T-helper 17 cell (primary cell): ENCODE measurements at regions not wholly inside any gene's neighbourhood (a gene's known extent, or its start where the extent isn't known, plus 50 kb on each side); places are given as distances from the start of the nearest gene placed in this dataset.

Source experiments
- ATAC-seq: fragments of 150-1000 bp; cut with Tn5 transposase; 2 replicates; pipeline ENCODE4 v1.10.0; 2021; ENCODE audit warnings: mild to moderate bottlenecking, moderate library complexity
- DNase-seq, 3 donors: peaks; one replicate each; pipeline versions ENCODE4 v3.0.0 to v3.0.0-alpha.2; 2020 to 2021
- H3K9me3 ChIP-seq: one replicate; pipeline ENCODE4 v1.7.0; 2013; ENCODE audit warnings: low read length, mild to moderate bottlenecking; ENCODE audit not compliant: control insufficient read depth, poor library complexity, severe bottlenecking
- H3K27ac Mint-ChIP-seq: one replicate; pipeline ENCODE4 v1.8.0; 2022; ENCODE audit warnings: mild to moderate bottlenecking, moderate library complexity, mixed read lengths
- H3K27me3 Mint-ChIP-seq: one replicate; pipeline ENCODE4 v1.8.0; 2022; ENCODE audit warnings: mixed read lengths
- H3K36me3 Mint-ChIP-seq: one replicate; pipeline ENCODE4 v1.8.0; 2022; ENCODE audit warnings: low read depth, mixed read lengths
- H3K4me1 Mint-ChIP-seq: one replicate; pipeline ENCODE4 v1.8.0; 2022; ENCODE audit warnings: mild to moderate bottlenecking, mixed read lengths
- H3K4me3 Mint-ChIP-seq: one replicate; pipeline ENCODE4 v1.8.0; 2022; ENCODE audit warnings: mild to moderate bottlenecking, moderate library complexity, mixed read lengths

DNA sequence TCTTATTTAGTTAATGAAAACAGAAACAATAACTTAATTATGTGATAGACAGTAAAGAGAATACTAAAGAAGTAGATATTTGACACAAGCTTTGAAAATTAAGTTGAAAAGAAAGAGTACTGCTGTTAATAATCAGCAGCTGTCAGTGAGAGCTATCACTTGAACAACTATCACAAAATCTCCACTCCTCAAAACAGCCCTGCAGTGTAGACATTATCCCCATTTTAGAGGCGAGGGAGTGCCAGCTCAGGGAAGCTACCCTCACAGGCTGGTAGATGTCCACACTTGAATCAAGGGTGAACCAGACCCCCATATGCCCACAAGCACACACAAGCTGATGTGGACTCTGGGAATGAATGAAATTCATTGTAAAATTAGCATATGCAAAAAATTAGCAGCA lies 248.8 kb downstream of the RHOU start:
- Mint-ChIP-seq H3K27ac (no peak overlapping the region), H3K27me3 (peaks cover 6% of the 10 kb centered on the region), H3K36me3 (peaks cover 5% of the 10 kb centered on the region), H3K4me3 (no peak overlapping the region), H3K4me1 (peaks cover 8% of the 10 kb centered on the region)
- ATAC-seq (no peak), DNase-seq (no peak)
- no peaks in the 10 kb centered on the region for H3K9me3 ChIP-seq

GRCh38 chr1:228984646-228985631 lies 249.7 kb downstream of the RHOU start:
- Mint-ChIP-seq H3K4me1 (peaks cover 6% of the 10 kb centered on the region), H3K4me3 (no peak overlapping the region), H3K27me3 (peaks cover 6% of the 10 kb centered on the region), H3K36me3 (peaks cover 2% of the 10 kb centered on the region), H3K27ac (peak overlapping the region; percentile 49)
- no peak for ATAC-seq
- DNase-seq: no peak
- H3K9me3 ChIP-seq: no peaks in the 10 kb centered on the region

GRCh38 chr1:228985661-228986060 lies 250.4 kb downstream of the RHOU start:
- Mint-ChIP-seq H3K27me3 (peaks cover 6% of the 10 kb centered on the region), H3K27ac (no peak overlapping the region), H3K36me3 (no peaks in the 10 kb centered on the region), H3K4me1 (peaks cover 4% of the 10 kb centered on the region), H3K4me3 (no peak overlapping the region)
- H3K9me3 ChIP-seq: no peaks in the 10 kb centered on the region
- no peak for ATAC-seq
- no peak for DNase-seq

DNA sequence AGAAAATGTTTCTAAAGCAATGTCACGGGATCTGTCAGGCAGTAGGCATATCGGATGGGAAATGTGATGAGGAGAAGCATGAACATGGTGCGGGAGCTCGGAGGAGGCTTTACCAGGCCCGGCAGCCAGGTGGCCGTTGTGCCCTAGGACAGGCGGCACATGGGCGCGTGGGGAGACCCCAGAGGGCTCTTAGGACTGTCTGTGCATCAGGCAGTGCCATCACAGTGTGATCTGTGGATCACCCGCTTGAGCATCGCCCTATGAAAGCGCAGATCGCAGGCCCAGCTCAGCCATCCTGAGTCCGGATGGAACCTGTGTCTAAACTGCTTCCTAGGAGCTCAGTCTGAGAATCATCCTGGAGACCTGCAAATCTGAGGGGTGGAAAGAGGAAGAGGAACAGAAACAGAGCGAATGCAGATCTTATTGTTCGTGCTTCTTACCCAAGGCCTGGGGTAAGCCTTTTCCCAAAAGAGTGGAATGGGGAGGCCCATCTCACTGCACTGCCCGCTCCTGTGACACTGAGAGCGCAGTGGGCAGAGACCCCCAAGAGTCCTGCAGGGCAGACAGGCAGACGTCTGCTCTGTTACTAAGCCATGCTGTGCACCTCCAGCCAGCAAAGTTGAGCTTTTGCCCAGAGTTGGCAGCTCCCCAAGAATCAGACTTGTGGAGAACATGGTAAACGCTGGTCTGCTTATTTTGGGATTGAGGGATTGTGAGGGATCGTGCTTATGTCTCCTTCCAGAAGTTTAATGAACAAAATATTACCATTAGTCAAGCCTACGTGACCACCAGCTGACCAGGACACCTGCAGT lies 251.0 kb downstream of the RHOU start:
- no peaks in the 10 kb centered on the region for H3K36me3 Mint-ChIP-seq
- peaks cover 2% of the 10 kb centered on the region for H3K4me1 Mint-ChIP-seq
- H3K4me3 Mint-ChIP-seq: no peak overlapping the region
- H3K27me3 Mint-ChIP-seq: peaks cover 6% of the 10 kb centered on the region
- DNase-seq: no peak
- H3K27ac Mint-ChIP-seq: no peak overlapping the region
- ATAC-seq: no peak
- no peaks in the 10 kb centered on the region for H3K9me3 ChIP-seq

DNA sequence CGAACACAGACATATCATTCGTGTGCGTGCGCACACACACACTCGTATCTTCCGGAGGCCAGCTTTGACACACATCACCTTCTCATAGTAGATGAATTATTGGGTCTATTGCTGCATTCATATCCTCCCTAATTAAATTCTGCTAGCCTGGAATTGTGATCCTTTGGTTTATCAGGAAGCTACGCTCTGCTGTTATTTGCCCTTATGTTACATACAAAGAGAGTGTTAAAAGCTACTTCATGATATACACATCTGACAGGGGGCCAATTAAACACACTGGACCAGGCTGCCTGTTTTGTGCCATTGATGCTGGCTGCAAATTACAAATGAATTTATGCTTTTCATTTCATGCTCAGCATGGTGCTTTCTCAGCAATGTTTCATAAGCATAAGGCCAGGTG lies 252.0 kb downstream of the RHOU start:
- peaks cover 6% of the 10 kb centered on the region for H3K27me3 Mint-ChIP-seq
- DNase-seq: no peak
- no peak overlapping the region for H3K27ac Mint-ChIP-seq
- peaks cover 2% of the 10 kb centered on the region for H3K4me1 Mint-ChIP-seq
- H3K4me3 Mint-ChIP-seq: no peak overlapping the region
- H3K36me3 Mint-ChIP-seq: no peaks in the 10 kb centered on the region
- ATAC-seq: no peak
- H3K9me3 ChIP-seq: no peaks in the 10 kb centered on the region

GRCh38 chr1:228987736-228988506 lies 252.6 kb downstream of the RHOU start:
- Mint-ChIP-seq H3K4me3 (no peak overlapping the region), H3K27me3 (peaks cover 6% of the 10 kb centered on the region), H3K36me3 (no peaks in the 10 kb centered on the region), H3K27ac (no peak overlapping the region), H3K4me1 (peaks cover 2% of the 10 kb centered on the region)
- H3K9me3 ChIP-seq: no peaks in the 10 kb centered on the region
- no peak for ATAC-seq
- DNase-seq: no peak

- no peak for ATAC-seq
- DNase-seq: no peak
- no peaks in the 10 kb centered on the region for H3K9me3 ChIP-seq
- no peak overlapping the region for H3K4me3 Mint-ChIP-seq
- peaks cover 2% of the 10 kb centered on the region for H3K4me1 Mint-ChIP-seq
- H3K27me3 Mint-ChIP-seq: peaks cover 6% of the 10 kb centered on the region
- no peaks in the 10 kb centered on the region for H3K36me3 Mint-ChIP-seq
- no peak overlapping the region for H3K27ac Mint-ChIP-seq
Observed at GRCh38 chr1:228988664-228989063, 253.4 kb downstream of the RHOU start.

DNA sequence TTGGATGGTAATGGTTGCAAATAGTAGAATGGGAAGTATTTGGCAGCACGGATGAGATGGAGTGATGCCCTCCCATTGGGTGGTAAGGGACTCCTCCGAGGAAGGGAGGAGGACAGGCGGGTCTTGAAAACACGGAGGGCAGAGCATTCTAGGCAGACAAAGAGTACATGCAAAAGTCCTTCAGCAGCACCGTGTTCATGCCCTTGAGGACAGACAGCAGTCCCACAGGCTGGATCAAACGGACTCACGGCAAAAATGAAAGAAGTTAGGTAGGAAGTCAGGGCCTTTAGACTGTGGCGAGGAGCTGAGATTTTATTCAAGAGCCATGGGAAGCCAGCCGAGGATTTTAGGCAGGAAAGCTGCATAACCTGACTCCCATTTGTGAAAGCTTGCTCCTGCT lies 253.9 kb downstream of the RHOU start:
- no peak overlapping the region for H3K4me3 Mint-ChIP-seq

GRCh38 chr1:228989676-228989991 lies 254.4 kb downstream of the RHOU start:
- peaks cover 2% of the 10 kb centered on the region for H3K4me1 Mint-ChIP-seq

More for the DNA sequence above, 253.9 kb downstream of the RHOU start:
- no peak for ATAC-seq
- peak overlapping the region; percentile 12 for H3K27ac Mint-ChIP-seq
- H3K4me1 Mint-ChIP-seq: peaks cover 2% of the 10 kb centered on the region
- no peak for DNase-seq
- H3K36me3 Mint-ChIP-seq: no peaks in the 10 kb centered on the region
- peaks cover 6% of the 10 kb centered on the region for H3K27me3 Mint-ChIP-seq
- no peaks in the 10 kb centered on the region for H3K9me3 ChIP-seq

DNA sequence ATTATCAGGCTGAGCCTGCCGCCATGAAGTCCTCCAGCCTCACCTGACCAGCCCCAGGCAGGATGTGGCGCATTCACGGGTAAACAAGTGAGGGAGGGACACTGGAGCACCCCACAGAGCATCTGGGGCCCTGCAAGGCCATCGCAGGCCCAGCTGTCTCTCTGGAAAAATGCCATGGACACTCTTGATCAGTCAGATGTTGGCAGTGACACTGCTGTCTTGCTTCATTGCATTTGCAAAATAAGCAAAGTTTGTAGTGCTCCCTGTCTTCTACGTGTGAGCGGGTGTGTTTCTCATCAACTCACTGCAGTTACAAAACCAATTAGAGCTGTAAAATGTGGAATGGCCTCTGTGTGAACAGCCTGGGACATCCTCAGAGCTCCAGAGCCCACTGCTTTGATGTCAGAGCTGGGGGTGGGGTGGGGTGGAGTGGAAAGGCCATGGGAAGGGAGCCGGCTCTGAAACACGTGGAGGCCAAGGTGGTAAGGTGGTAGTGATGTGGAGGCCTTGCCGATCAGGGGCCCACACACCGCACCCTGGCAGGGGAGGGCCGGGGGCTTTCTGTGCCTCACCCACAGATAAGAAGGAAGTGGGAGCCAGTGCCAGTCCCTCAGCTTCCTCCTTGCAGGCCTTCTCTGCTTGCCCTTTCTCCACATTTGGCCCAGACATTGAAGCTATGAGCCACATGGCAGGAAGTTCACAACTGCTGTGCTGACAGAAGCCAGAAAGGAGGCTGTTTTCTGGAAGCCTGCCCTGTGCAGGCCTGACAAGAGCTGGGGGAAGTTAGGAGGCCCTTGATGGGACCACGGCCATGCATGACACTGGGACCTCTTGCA lies 254.9 kb downstream of the RHOU start:
- Mint-ChIP-seq H3K4me3 (no peak overlapping the region), H3K27ac (no peak overlapping the region), H3K27me3 (peaks cover 6% of the 10 kb centered on the region), H3K36me3 (no peaks in the 10 kb centered on the region), H3K4me1 (peaks cover 2% of the 10 kb centered on the region)
- no peaks in the 10 kb centered on the region for H3K9me3 ChIP-seq
- ATAC-seq (no peak), DNase-seq (no peak)

More at GRCh38 chr1:228989676-228989991, 254.4 kb downstream of the RHOU start:
- ATAC-seq: no peak
- no peaks in the 10 kb centered on the region for H3K9me3 ChIP-seq
- no peak for DNase-seq
- H3K36me3 Mint-ChIP-seq: no peaks in the 10 kb centered on the region
- H3K27me3 Mint-ChIP-seq: peaks cover 6% of the 10 kb centered on the region
- H3K4me3 Mint-ChIP-seq: no peak overlapping the region
- peak overlapping the region; percentile 12 for H3K27ac Mint-ChIP-seq

DNA sequence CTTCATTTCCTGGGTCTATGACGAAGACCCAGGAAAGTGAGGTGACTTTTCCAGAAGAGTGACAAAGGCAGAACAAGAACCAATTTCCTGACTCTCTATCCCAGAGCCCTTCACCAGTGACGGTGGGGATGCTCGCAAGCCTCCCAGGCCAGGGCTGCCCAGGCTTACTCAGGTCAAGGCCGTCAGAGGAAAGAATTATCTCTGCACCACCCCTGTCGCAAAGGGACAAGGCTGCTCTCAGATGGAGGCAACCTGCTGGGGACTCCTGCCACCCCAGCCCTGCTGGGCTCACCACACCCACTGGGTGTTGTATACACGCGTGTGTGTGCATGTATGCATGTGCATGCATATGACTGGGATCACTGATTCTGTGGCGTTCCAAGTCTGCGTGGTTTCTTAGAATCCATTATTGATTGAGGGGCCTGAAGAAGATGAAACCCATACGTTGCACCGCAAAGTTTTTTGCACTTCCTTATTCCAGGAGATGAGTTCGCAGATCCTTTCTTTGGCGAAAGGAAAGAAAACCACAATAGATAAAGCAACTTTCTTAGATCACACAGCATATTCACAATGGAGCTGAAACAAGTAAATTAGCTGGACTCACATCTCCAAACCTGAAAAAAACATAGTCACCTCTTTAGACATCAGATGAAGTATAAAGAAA lies 255.8 kb downstream of the RHOU start:
- Mint-ChIP-seq H3K4me1 (peaks cover 2% of the 10 kb centered on the region), H3K27ac (no peak overlapping the region), H3K27me3 (peaks cover 3% of the 10 kb centered on the region), H3K4me3 (no peak overlapping the region), H3K36me3 (no peaks in the 10 kb centered on the region)
- ATAC-seq (no peak), DNase-seq (no peak)
- H3K9me3 ChIP-seq: no peaks in the 10 kb centered on the region

DNA sequence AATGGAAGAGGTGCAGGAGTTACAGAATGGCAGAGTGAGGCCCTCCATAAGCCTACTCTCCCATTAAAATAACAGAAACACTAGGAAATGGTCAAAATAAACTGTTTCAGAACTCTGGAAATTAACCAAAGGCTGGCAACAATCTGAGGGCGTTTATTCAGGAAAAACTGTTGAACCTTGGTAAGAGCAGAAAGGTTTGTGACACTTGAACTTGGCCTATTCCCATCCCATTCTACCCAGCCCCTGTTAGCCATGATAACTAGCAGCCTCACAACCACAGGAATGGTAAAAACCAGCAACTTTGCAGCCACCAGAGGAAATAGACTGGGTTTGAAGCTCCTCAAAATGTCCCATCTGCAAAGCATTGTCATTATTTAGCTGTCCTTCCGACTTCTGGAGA lies 256.8 kb downstream of the RHOU start:
- H3K36me3 Mint-ChIP-seq: no peaks in the 10 kb centered on the region
- H3K4me1 Mint-ChIP-seq: peaks cover 2% of the 10 kb centered on the region
- DNase-seq (no peak), ATAC-seq (no peak)
- no peaks in the 10 kb centered on the region for H3K27me3 Mint-ChIP-seq
- H3K4me3 Mint-ChIP-seq: no peak overlapping the region
- H3K27ac Mint-ChIP-seq: no peak overlapping the region
- no peaks in the 10 kb centered on the region for H3K9me3 ChIP-seq
